GM12878 (cell line): ENCODE measurements at regions not wholly inside any gene's neighbourhood (a gene's known extent, or its start where the extent isn't known, plus 50 kb on each side); places are given as distances from the start of the nearest gene placed in this dataset.

Source experiments
- ATAC-seq: fragments of 200-7000 bp; cut with Tn5 transposase; 3 replicates; pipeline ENCODE4 v1.9.1; 2020; ENCODE audit warnings: mild to moderate bottlenecking, moderate library complexity
- BruUV-seq: library from RNA; stranded (reverse); fragments of 400-500 nt; replicated peaks from 2 replicates; lab custom pipeline; 2021; lab: Mats Ljungman, UMichigan
- CTCF ChIA-PET: fragments of 300-600 bp; sonication (Branson Sonifier 250); formaldehyde crosslinking; extraction: SDS; loops from one replicate; lab custom pipeline; 2021; ENCODE audit warnings: inconsistent platforms; lab: Yijun Ruan, JAX
- POLR2A ChIA-PET: fragments of 350-600 bp; formaldehyde crosslinking; extraction: SDS; loops from one replicate; lab custom pipeline; 2021; ENCODE audit warnings: inconsistent platforms; lab: Charles Lee
- RAD21 ChIA-PET: fragments of 300-600 bp; sonication (Branson Sonifier 250); formaldehyde crosslinking; loops from one replicate; lab custom pipeline; 2023; ENCODE audit warnings: antibody characterized with exemption; ENCODE audit not compliant: unreplicated experiment; lab: Charles Lee
- SMC1A ChIA-PET: fragments of 300-600 bp; sonication (Branson Sonifier 250); formaldehyde crosslinking; loops from one replicate; lab custom pipeline; 2023; ENCODE audit not compliant: unreplicated experiment, uncharacterized antibody; lab: Charles Lee
- DNase-seq: peaks from one replicate; pipeline ENCODE4 v3.0.0-alpha.2; 2011; ENCODE audit warnings: low read depth, low spot score
- FAIRE-seq: peaks from 3 replicates; lab custom pipeline; 2011; peaks lifted over from hg19 to GRCh38; lab: Jason Lieb, UNC
- H2AFZ ChIP-seq: 2 replicates; pipeline ENCODE4 v1.6.0; 2011; ENCODE audit warnings: low read depth, low read length, control low read depth; ENCODE audit not compliant: control insufficient read depth
- H3K27ac ChIP-seq: 2 replicates; pipeline ENCODE4 v1.5.1; 2011; ENCODE audit warnings: control low read depth; ENCODE audit not compliant: control insufficient read depth, insufficient read depth
- H3K27me3 ChIP-seq, 2 experiments: replicated peaks in 1 of 2; 2 replicates each; pipeline versions ENCODE4 v1.6.0 to v1.6.1; 2011; ENCODE audit warnings: low read length in 1 of 2; ENCODE audit not compliant: control insufficient read depth in 2 of 2, insufficient read depth in 2 of 2
- H3K36me3 ChIP-seq, 2 experiments: 2 replicates each; pipeline ENCODE4 v1.5.1; 2011; ENCODE audit warnings: low read length in 1 of 2; ENCODE audit not compliant: control insufficient read depth in 2 of 2, insufficient read depth in 2 of 2
- H3K4me1 ChIP-seq: 2 replicates; pipeline ENCODE4 v1.6.1; 2011; ENCODE audit warnings: mild to moderate bottlenecking, low read length, moderate library complexity, mixed read lengths; ENCODE audit not compliant: control insufficient read depth, insufficient read depth
- H3K4me2 ChIP-seq: 2 replicates; pipeline ENCODE4 v1.6.0; 2011; ENCODE audit warnings: control low read depth; ENCODE audit not compliant: control insufficient read depth, insufficient read depth
- H3K4me3 ChIP-seq: fragments of 200-600 bp; sonication (generic); 2 replicates; pipeline ENCODE4 v1.5.1; 2016
- H3K79me2 ChIP-seq: 2 replicates; pipeline ENCODE4 v1.6.0; 2011; ENCODE audit warnings: low read length; ENCODE audit not compliant: control insufficient read depth, insufficient read depth
- H3K9ac ChIP-seq: 2 replicates; pipeline ENCODE4 v1.8.0; 2011; ENCODE audit warnings: low read length, control low read depth, mixed read lengths; ENCODE audit not compliant: control insufficient read depth, insufficient read depth
- H3K9me3 ChIP-seq: replicated peaks from 3 replicates; pipeline ENCODE4 v1.5.1; 2011; ENCODE audit warnings: mild to moderate bottlenecking, low read length; ENCODE audit not compliant: control insufficient read depth, insufficient read depth
- H4K20me1 ChIP-seq: 2 replicates; pipeline ENCODE4 v1.6.0; 2011; ENCODE audit not compliant: control insufficient read depth, insufficient read depth
- CEBPZ ChIP-seq: fragments of 150-350 bp; IDR thresholded peaks from 2 replicates; pipeline ENCODE4 v1.6.1; 2016; ENCODE audit warnings: low read depth, low read length
- CREB1 ChIP-seq: IDR thresholded peaks from 2 replicates; pipeline ENCODE4 v1.6.1; 2012; ENCODE audit warnings: low read depth, mild to moderate bottlenecking, inconsistent platforms
- KLF5 ChIP-seq: fragments of 450-650 bp; IDR thresholded peaks from 2 replicates; pipeline ENCODE4 v1.6.1; 2014; ENCODE audit warnings: mild to moderate bottlenecking; ENCODE audit not compliant: partially characterized antibody
- NFYB ChIP-seq: IDR thresholded peaks from 2 replicates; pipeline ENCODE4 v1.6.1; 2011; ENCODE audit warnings: low read depth, mild to moderate bottlenecking, low read length, improper control_type of control experiment, moderate library complexity; ENCODE audit not compliant: insufficient read depth
- SMC3 ChIP-seq: IDR thresholded peaks from 2 replicates; pipeline ENCODE4 v1.6.1; 2011; ENCODE audit warnings: low read length, improper control_type of control experiment, borderline replicate concordance
- TCF12 ChIP-seq: IDR thresholded peaks from 2 replicates; pipeline ENCODE4 v1.6.1; 2011; ENCODE audit warnings: low read depth, mild to moderate bottlenecking, low read length
- USF2 ChIP-seq: IDR thresholded peaks from 2 replicates; pipeline ENCODE4 v1.6.1; 2011; ENCODE audit warnings: low read depth, low read length, improper control_type of control experiment, borderline replicate concordance
- ZBED1 ChIP-seq: IDR thresholded peaks from 2 replicates; pipeline ENCODE4 v1.6.1; 2016; ENCODE audit warnings: borderline replicate concordance
- ZBTB4 ChIP-seq: fragments of 450-650 bp; formaldehyde crosslinking; IDR thresholded peaks from 2 replicates; pipeline ENCODE4 v1.4.0; 2022; ENCODE audit warnings: mild to moderate bottlenecking, moderate library complexity
- WGBS: methylation state at CpG from one replicate; pipeline ENCODE4 v1.1.6; 2016; ENCODE audit warnings: low lambda C conversion rate; ENCODE audit not compliant: insufficient replicate concordance, insufficient coverage; ENCODE audit errors: missing lambda C conversion rate; 5-methylcytosine and 5-hydroxymethylcytosine counted together
- in situ Hi-C: fragments of 300-500 bp; cut with MboI; formaldehyde crosslinking; loops from 9 replicates; pipeline ENCODE4 v1.14.3; 2018; ENCODE audit warnings: mixed read lengths
- intact Hi-C: fragments of 100-400 bp; cut with micrococcal nuclease; formaldehyde crosslinking; loops from one replicate; pipeline ENCODE4 v1.14.2; 2022; ENCODE audit not compliant: unreplicated experiment
- TF ChIP-seq, protein P1 (sequence below): fragments of 450-650 bp; IDR thresholded peaks from 2 replicates; pipeline ENCODE4 v1.6.1; 2016; ENCODE audit warnings: mild to moderate bottlenecking
- TF ChIP-seq, protein P2 (sequence below): fragments of 450-650 bp; IDR thresholded peaks from 2 replicates; pipeline ENCODE4 v1.6.1; 2017; ENCODE audit warnings: antibody characterized with exemption, mild to moderate bottlenecking, moderate library complexity

DNA sequence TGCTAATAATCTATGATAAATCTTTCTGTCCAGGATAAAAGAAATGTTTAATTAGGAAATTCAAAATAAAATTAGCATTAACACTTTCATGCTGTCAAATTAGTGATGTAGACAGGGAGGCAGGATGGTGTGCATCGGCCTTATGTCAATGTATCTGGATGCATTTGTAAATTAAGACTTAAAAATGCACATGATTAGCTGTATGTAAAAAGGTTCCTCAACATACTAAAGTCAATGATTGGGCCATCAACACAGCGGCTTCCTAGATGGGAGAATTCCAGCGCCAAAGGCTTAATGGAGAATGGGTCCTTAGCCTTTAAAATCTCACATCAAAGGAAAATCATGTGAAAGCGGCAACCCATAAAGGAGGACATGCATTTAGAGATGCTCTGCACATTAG lies 77.5 kb upstream of the ZEB2 start:
- FAIRE-seq, result no peak
- ChIA-PET RAD21 (no interaction called here), SMC1A (no interaction called here), POLR2A (no interaction called here), CTCF (no interaction called here)
- H3K9ac ChIP-seq, result no peak overlapping the region
- H3K4me3 ChIP-seq, result no peak overlapping the region
- ATAC-seq, result no peak
- H3K27me3 ChIP-seq, result peaks cover 0 to 8% of the 10 kb centered on the region in 2 experiments; a peak in 1 of 4 replicates
- in situ Hi-C loops (no loop called here), intact Hi-C loops (no loop called here)
- H3K79me2 ChIP-seq, result no peaks in the 10 kb centered on the region
- H3K27ac ChIP-seq, result no peak overlapping the region
- H4K20me1 ChIP-seq, result no peaks in the 10 kb centered on the region
- WGBS, result 42% methylated on average over 4 of the region's 4 CpGs
- no peak overlapping the region for H2AFZ ChIP-seq
- H3K4me1 ChIP-seq, result peaks cover 7% of the 10 kb centered on the region; the same call in 1 of the 2 replicates
- no peaks in the 10 kb centered on the region for H3K36me3 ChIP-seq
- H3K9me3 ChIP-seq, result no peaks in the 10 kb centered on the region; the same call in 2 of the 3 replicates
- DNase-seq, result no peak
- BruUV-seq, result no TSS peak
- H3K4me2 ChIP-seq, result no peak overlapping the region
- TF ChIP-seq CREB1 (no peak), NFYB (no peak), ZBED1 (no peak), TCF12 (no peak), SMC3 (no peak), ZBTB4 (CRISPR knock-in tag) (no peak), USF2 (no peak), KLF5 (no peak), CEBPZ (no peak)
- TF ChIP-seq, protein P1, sequence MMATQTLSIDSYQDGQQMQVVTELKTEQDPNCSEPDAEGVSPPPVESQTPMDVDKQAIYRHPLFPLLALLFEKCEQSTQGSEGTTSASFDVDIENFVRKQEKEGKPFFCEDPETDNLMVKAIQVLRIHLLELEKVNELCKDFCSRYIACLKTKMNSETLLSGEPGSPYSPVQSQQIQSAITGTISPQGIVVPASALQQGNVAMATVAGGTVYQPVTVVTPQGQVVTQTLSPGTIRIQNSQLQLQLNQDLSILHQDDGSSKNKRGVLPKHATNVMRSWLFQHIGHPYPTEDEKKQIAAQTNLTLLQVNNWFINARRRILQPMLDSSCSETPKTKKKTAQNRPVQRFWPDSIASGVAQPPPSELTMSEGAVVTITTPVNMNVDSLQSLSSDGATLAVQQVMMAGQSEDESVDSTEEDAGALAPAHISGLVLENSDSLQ, result no peak
- TF ChIP-seq, protein P2, sequence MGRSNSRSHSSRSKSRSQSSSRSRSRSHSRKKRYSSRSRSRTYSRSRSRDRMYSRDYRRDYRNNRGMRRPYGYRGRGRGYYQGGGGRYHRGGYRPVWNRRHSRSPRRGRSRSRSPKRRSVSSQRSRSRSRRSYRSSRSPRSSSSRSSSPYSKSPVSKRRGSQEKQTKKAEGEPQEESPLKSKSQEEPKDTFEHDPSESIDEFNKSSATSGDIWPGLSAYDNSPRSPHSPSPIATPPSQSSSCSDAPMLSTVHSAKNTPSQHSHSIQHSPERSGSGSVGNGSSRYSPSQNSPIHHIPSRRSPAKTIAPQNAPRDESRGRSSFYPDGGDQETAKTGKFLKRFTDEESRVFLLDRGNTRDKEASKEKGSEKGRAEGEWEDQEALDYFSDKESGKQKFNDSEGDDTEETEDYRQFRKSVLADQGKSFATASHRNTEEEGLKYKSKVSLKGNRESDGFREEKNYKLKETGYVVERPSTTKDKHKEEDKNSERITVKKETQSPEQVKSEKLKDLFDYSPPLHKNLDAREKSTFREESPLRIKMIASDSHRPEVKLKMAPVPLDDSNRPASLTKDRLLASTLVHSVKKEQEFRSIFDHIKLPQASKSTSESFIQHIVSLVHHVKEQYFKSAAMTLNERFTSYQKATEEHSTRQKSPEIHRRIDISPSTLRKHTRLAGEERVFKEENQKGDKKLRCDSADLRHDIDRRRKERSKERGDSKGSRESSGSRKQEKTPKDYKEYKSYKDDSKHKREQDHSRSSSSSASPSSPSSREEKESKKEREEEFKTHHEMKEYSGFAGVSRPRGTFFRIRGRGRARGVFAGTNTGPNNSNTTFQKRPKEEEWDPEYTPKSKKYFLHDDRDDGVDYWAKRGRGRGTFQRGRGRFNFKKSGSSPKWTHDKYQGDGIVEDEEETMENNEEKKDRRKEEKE, result no peak
